ENCODE measurements at regions not wholly inside any gene's neighbourhood (a gene's known extent, or its start where the extent isn't known, plus 50 kb on each side); places are given as distances from the start of the nearest gene placed in this dataset.

DNA sequence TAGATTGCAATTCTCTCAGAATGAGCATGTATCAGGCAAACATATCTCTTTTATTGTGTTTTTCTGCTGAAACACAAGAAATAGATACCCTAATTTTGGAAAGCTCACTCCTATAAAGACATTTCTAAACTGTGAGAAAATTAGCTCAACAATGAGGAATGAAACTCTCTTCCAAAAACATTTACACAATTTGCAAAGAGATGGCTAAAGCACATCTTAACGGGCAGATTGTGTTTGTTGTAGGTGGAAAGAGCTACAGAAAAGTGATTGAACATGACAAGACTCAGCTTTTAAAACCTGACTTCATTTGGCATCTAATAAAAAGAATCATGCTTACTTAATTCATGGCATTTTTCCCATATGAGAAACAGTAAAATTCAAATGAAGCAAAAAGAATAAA lies 175.0 kb upstream of the SLC39A10 start:
- Histone ChIP-seq H3K27me3 (ENCODE audit: low read depth, low read length) (no peaks in the 10 kb centered on the region), H2AFZ (ENCODE audit: low read depth, low read length) (no peak overlapping the region), H3K4me2 (ENCODE audit: low read length) (no peak overlapping the region), H3K4me3 (ENCODE audit: low read length) (no peak overlapping the region), H4K20me1 (ENCODE audit: insufficient read depth, low read length) (no peaks in the 10 kb centered on the region), H3K4me1 (ENCODE audit: low read length) (peaks cover 12% of the 10 kb centered on the region), H3K79me2 (ENCODE audit: low read length) (no peaks in the 10 kb centered on the region), H3K27ac (ENCODE audit: low read length) (no peak overlapping the region), H3K9ac (ENCODE audit: low read length) (no peak overlapping the region), H3K9me3 (ENCODE audit: insufficient read depth, low read length) (no peaks in the 10 kb centered on the region), H3K36me3 (replicated peaks; ENCODE audit: low read depth, low read length) (no peaks in the 10 kb centered on the region)
- TF ChIP-seq, protein P1, sequence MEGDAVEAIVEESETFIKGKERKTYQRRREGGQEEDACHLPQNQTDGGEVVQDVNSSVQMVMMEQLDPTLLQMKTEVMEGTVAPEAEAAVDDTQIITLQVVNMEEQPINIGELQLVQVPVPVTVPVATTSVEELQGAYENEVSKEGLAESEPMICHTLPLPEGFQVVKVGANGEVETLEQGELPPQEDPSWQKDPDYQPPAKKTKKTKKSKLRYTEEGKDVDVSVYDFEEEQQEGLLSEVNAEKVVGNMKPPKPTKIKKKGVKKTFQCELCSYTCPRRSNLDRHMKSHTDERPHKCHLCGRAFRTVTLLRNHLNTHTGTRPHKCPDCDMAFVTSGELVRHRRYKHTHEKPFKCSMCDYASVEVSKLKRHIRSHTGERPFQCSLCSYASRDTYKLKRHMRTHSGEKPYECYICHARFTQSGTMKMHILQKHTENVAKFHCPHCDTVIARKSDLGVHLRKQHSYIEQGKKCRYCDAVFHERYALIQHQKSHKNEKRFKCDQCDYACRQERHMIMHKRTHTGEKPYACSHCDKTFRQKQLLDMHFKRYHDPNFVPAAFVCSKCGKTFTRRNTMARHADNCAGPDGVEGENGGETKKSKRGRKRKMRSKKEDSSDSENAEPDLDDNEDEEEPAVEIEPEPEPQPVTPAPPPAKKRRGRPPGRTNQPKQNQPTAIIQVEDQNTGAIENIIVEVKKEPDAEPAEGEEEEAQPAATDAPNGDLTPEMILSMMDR (IDR thresholded peaks at IDR 0.05; ENCODE audit: low read depth, low read length): no peak
- no peak for TF ChIP-seq EZH2phosphoT487 (IDR thresholded peaks at IDR 0.05; ENCODE audit: low read depth)

DNA sequence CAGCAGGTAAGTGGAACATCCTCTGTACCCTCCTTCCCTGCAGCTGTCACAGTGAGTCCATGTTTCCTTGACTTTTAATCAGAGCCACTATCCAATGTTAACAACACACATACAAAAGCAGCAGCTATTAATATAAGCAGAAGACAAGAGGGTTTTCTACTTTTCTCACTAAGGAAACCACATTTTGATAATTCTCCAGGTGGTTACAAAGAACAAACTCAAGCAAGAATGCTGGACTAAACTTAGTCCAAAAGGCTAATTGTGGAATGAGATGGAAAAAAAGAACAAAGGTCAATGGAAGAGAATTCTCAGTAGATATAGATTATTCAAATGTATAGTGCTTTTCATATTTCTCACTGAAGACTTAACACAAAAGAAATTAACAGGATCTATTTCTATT lies 176.9 kb upstream of the SLC39A10 start:
- H3K4me2 ChIP-seq (ENCODE audit: low read length): no peak overlapping the region
- H3K27me3 ChIP-seq (ENCODE audit: low read depth, low read length): no peaks in the 10 kb centered on the region
- no peaks in the 10 kb centered on the region for H3K36me3 ChIP-seq (replicated peaks; ENCODE audit: low read depth, low read length)
- H4K20me1 ChIP-seq (ENCODE audit: insufficient read depth, low read length): no peaks in the 10 kb centered on the region
- no peak overlapping the region for H3K27ac ChIP-seq (ENCODE audit: low read length)
- H3K9ac ChIP-seq (ENCODE audit: low read length): no peak overlapping the region
- no peak overlapping the region for H2AFZ ChIP-seq (ENCODE audit: low read depth, low read length)
- no peaks in the 10 kb centered on the region for H3K9me3 ChIP-seq (ENCODE audit: insufficient read depth, low read length)
- TF ChIP-seq, protein P1 (IDR thresholded peaks at IDR 0.05; ENCODE audit: low read depth, low read length): no peak
- TF ChIP-seq EZH2phosphoT487 (IDR thresholded peaks at IDR 0.05; ENCODE audit: low read depth): no peak
- no peaks in the 10 kb centered on the region for H3K79me2 ChIP-seq (ENCODE audit: low read length)
- no peak overlapping the region for H3K4me3 ChIP-seq (ENCODE audit: low read length)
- peaks cover 6% of the 10 kb centered on the region for H3K4me1 ChIP-seq (ENCODE audit: low read length)

DNA sequence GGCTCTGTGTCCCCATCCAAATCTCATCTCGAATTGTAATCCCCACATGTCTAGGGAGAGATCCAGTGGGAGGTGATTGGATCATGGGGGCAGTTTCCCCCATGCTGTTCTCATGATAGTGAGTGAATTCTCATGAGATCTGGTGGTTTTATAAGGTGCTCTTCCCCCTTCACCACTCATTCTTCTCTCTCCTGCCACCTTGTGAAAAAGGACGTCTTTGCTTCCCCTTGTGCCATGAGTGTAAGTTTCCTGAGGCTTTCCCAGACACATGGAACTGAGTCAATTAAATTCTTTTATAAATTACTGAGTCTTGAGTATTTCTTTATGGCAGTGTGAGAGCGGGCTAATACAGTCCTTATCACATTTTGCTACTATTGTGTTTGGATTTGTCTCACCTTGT lies 177.6 kb upstream of the SLC39A10 start:
- Histone ChIP-seq H3K4me3 (ENCODE audit: low read length) (no peak overlapping the region), H3K27me3 (ENCODE audit: low read depth, low read length) (no peaks in the 10 kb centered on the region), H3K36me3 (replicated peaks; ENCODE audit: low read depth, low read length) (no peaks in the 10 kb centered on the region), H3K79me2 (ENCODE audit: low read length) (no peaks in the 10 kb centered on the region), H3K27ac (ENCODE audit: low read length) (no peak overlapping the region), H2AFZ (ENCODE audit: low read depth, low read length) (no peak overlapping the region), H3K4me1 (ENCODE audit: low read length) (peaks cover 6% of the 10 kb centered on the region), H3K9ac (ENCODE audit: low read length) (no peak overlapping the region), H3K4me2 (ENCODE audit: low read length) (no peak overlapping the region), H3K9me3 (ENCODE audit: insufficient read depth, low read length) (no peaks in the 10 kb centered on the region), H4K20me1 (ENCODE audit: insufficient read depth, low read length) (no peaks in the 10 kb centered on the region)
- TF ChIP-seq, protein P1 (IDR thresholded peaks at IDR 0.05; ENCODE audit: low read depth, low read length): peak; percentile 19; the same call in 1 of the 2 replicates
- no peak for TF ChIP-seq EZH2phosphoT487 (IDR thresholded peaks at IDR 0.05; ENCODE audit: low read depth)

DNA sequence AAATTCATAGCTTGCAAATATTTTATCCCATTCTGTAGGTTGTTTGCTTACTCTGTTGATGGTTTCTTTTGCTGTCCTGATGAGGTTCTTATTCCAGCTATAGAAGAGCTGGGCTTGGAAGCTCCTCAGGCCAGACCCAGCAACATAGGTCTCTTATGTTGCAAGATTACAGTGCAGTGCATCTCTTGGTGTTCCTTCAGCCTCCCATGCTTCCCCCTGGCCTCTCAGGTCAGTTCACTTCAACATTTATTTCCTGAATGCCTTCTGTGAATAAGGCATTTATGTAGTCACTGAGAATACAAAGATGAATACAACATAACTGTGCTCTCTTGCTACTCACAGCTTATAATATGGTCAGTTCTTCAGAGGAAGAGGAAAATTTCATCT lies 179.0 kb upstream of the SLC39A10 start:
- Histone ChIP-seq H3K27me3 (ENCODE audit: low read depth, low read length) (no peaks in the 10 kb centered on the region), H3K9me3 (ENCODE audit: insufficient read depth, low read length) (no peaks in the 10 kb centered on the region), H4K20me1 (ENCODE audit: insufficient read depth, low read length) (no peaks in the 10 kb centered on the region), H3K4me2 (ENCODE audit: low read length) (no peak overlapping the region), H3K4me3 (ENCODE audit: low read length) (no peak overlapping the region), H3K27ac (ENCODE audit: low read length) (no peak overlapping the region), H2AFZ (ENCODE audit: low read depth, low read length) (no peak overlapping the region), H3K36me3 (replicated peaks; ENCODE audit: low read depth, low read length) (no peaks in the 10 kb centered on the region), H3K4me1 (ENCODE audit: low read length) (peaks cover 6% of the 10 kb centered on the region), H3K79me2 (ENCODE audit: low read length) (no peaks in the 10 kb centered on the region), H3K9ac (ENCODE audit: low read length) (no peak overlapping the region)
- TF ChIP-seq EZH2phosphoT487 (IDR thresholded peaks at IDR 0.05; ENCODE audit: low read depth): no peak
- TF ChIP-seq, protein P1 (IDR thresholded peaks at IDR 0.05; ENCODE audit: low read depth, low read length): no peak
